Loucy (cell line): ENCODE measurements at regions not wholly inside any gene's neighbourhood (a gene's known extent, or its start where the extent isn't known, plus 50 kb on each side); places are given as distances from the start of the nearest gene placed in this dataset.

Source experiments
- EZH2phosphoT487 ChIP-seq: fragments of 200-600 bp; IDR thresholded peaks from 2 replicates; pipeline ENCODE4 v1.6.1; 2018; ENCODE audit warnings: antibody characterized with exemption, mild to moderate bottlenecking, moderate library complexity, borderline replicate concordance
- TF ChIP-seq, protein P1 (sequence below): fragments of 200-600 bp; sonication (generic); conservative IDR thresholded peaks from 2 replicates; pipeline ENCODE4 v1.5.1; 2014; ENCODE audit warnings: mild to moderate bottlenecking, antibody characterized with exemption, low read length

DNA sequence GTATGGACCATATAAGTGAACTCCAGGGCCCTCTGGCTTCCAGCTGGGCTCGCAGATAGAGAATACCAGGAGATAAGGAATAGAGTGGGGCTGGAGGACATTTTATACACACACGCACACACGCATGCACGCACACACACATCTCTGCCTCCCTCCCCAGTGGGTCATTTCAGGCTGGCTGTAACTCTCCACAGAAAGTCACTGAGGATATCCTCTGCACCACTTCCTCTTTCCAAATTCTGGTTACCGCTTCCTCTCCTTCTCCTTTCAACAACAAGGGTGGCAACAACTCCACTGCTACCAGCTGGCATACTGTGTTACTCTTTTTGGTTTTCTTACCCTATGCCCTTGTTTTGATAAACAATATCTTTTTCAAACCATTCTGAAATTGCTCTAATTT lies 280.2 kb downstream of the COL12A1 start:
- TF ChIP-seq, protein P1, sequence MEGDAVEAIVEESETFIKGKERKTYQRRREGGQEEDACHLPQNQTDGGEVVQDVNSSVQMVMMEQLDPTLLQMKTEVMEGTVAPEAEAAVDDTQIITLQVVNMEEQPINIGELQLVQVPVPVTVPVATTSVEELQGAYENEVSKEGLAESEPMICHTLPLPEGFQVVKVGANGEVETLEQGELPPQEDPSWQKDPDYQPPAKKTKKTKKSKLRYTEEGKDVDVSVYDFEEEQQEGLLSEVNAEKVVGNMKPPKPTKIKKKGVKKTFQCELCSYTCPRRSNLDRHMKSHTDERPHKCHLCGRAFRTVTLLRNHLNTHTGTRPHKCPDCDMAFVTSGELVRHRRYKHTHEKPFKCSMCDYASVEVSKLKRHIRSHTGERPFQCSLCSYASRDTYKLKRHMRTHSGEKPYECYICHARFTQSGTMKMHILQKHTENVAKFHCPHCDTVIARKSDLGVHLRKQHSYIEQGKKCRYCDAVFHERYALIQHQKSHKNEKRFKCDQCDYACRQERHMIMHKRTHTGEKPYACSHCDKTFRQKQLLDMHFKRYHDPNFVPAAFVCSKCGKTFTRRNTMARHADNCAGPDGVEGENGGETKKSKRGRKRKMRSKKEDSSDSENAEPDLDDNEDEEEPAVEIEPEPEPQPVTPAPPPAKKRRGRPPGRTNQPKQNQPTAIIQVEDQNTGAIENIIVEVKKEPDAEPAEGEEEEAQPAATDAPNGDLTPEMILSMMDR = no peak
- no peak for TF ChIP-seq EZH2phosphoT487
